IMR-90 (cell line): ENCODE measurements at regions not wholly inside any gene's neighbourhood (a gene's known extent, or its start where the extent isn't known, plus 50 kb on each side); places are given as distances from the start of the nearest gene placed in this dataset.
"Not testable (repeated sequence)": the region's sequence is repeated elsewhere in the genome, so short reads cannot be mapped to it uniquely, and the experiment has no call there.

Experiments used
- ATAC-seq: fragments of 200-7000 bp; cut with Tn5 transposase; 2 replicates; pipeline ENCODE4 v1.9.1; 2020; ENCODE audit warnings: low read depth, mild to moderate bottlenecking, moderate library complexity
- BruUV-seq: library from RNA; stranded (reverse); fragments of 400-500 nt; replicated peaks from 2 replicates; lab custom pipeline; 2021; lab: Mats Ljungman, UMichigan
- CTCF ChIA-PET: fragments of 300-600 bp; formaldehyde crosslinking; extraction: SDS; loops from one replicate; lab custom pipeline; 2021; ENCODE audit warnings: antibody characterized with exemption; lab: Yijun Ruan, JAX
- POLR2A ChIA-PET: fragments of 300-600 bp; sonication (Branson Sonifier 250); formaldehyde crosslinking; loops from one replicate; lab custom pipeline; 2022; ENCODE audit warnings: antibody characterized with exemption; ENCODE audit not compliant: unreplicated experiment; lab: Charles Lee
- DNase-seq: peaks from one replicate; pipeline ENCODE4 v3.0.0; 2013
- H2AFZ ChIP-seq: replicated peaks from 2 replicates; pipeline ENCODE3; 2013; ENCODE audit warnings: low read length, mild to moderate bottlenecking; ENCODE audit not compliant: poor library complexity
- H2AK5ac ChIP-seq: 2 replicates; pipeline ENCODE4 v1.6.1; 2013; ENCODE audit warnings: low read depth, low read length, inconsistent platforms
- H2AK9ac ChIP-seq: replicated peaks from 2 replicates; pipeline ENCODE3; 2013; ENCODE audit warnings: mild to moderate bottlenecking, low read depth, low read length, moderate library complexity; ENCODE audit not compliant: poor library complexity
- H2BK120ac ChIP-seq: 2 replicates; pipeline ENCODE4 v1.6.1; 2013; ENCODE audit warnings: low read depth, low read length, inconsistent platforms
- H2BK15ac ChIP-seq: 3 replicates; pipeline ENCODE4 v1.6.1; 2013; ENCODE audit warnings: low read depth, low read length, inconsistent platforms
- H2BK20ac ChIP-seq: 2 replicates; pipeline ENCODE4 v1.6.1; 2013; ENCODE audit warnings: low read depth, mild to moderate bottlenecking, inconsistent platforms, low read length, moderate library complexity
- H2BK5ac ChIP-seq: 2 replicates; pipeline ENCODE4 v1.6.1; 2013; ENCODE audit warnings: mild to moderate bottlenecking, low read depth, low read length, inconsistent platforms; ENCODE audit not compliant: poor library complexity, severe bottlenecking
- H3K14ac ChIP-seq: replicated peaks from 2 replicates; pipeline ENCODE4 v1.6.1; 2013; ENCODE audit warnings: low read depth, low read length, inconsistent platforms
- H3K18ac ChIP-seq: 2 replicates; pipeline ENCODE4 v1.6.1; 2013; ENCODE audit warnings: low read depth, low read length, control low read depth
- H3K23ac ChIP-seq: 2 replicates; pipeline ENCODE4 v1.6.1; 2013; ENCODE audit warnings: low read depth, low read length, inconsistent platforms
- H3K27ac ChIP-seq: 2 replicates; pipeline ENCODE4 v1.5.1; 2013; ENCODE audit warnings: mild to moderate bottlenecking, control low read depth, low read length; ENCODE audit not compliant: insufficient read depth
- H3K27me3 ChIP-seq: 2 replicates; pipeline ENCODE4 v1.6.1; 2013; ENCODE audit warnings: low read length; ENCODE audit not compliant: control insufficient read depth, insufficient read depth
- H3K36me3 ChIP-seq: 2 replicates; pipeline ENCODE4 v1.6.1; 2013; ENCODE audit warnings: low read length, mixed read lengths; ENCODE audit not compliant: control insufficient read depth, insufficient read depth
- H3K4ac ChIP-seq: 2 replicates; pipeline ENCODE4 v1.6.1; 2013; ENCODE audit warnings: low read depth, low read length, inconsistent platforms
- H3K4me1 ChIP-seq: 2 replicates; pipeline ENCODE4 v1.6.1; 2013; ENCODE audit warnings: low read length, mixed read lengths; ENCODE audit not compliant: control insufficient read depth, insufficient read depth
- H3K4me2 ChIP-seq: 2 replicates; pipeline ENCODE4 v1.6.1; 2013; ENCODE audit warnings: low read depth, mild to moderate bottlenecking, control low read depth, low read length, moderate library complexity
- H3K4me3 ChIP-seq: 2 replicates; pipeline ENCODE4 v1.5.1; 2013; ENCODE audit warnings: low read depth, mild to moderate bottlenecking, control low read depth, low read length, moderate library complexity; ENCODE audit not compliant: insufficient read depth
- H3K56ac ChIP-seq: 2 replicates; pipeline ENCODE4 v1.6.1; 2013; ENCODE audit warnings: low read length, inconsistent platforms; ENCODE audit not compliant: insufficient read depth; ENCODE audit errors: extremely low read depth
- H3K79me1 ChIP-seq, 2 experiments: 2 replicates each; pipeline ENCODE4 v1.6.1; 2013; ENCODE audit warnings: low read length in 2 of 2, inconsistent platforms in 1 of 2, low read depth in 1 of 2
- H3K9ac ChIP-seq: 2 replicates; pipeline ENCODE4 v1.6.1; 2013; ENCODE audit warnings: low read depth, low read length, control low read depth
- H3K9me1 ChIP-seq: 2 replicates; pipeline ENCODE4 v1.6.1; 2013; ENCODE audit warnings: low read length, inconsistent platforms; ENCODE audit not compliant: insufficient read depth
- H3K9me3 ChIP-seq: 2 replicates; pipeline ENCODE4 v1.6.1; 2013; ENCODE audit warnings: low read length; ENCODE audit not compliant: control insufficient read depth, insufficient read depth
- H4K20me1 ChIP-seq: 2 replicates; pipeline ENCODE4 v1.6.1; 2013; ENCODE audit warnings: low read length, inconsistent platforms; ENCODE audit not compliant: insufficient read depth
- H4K5ac ChIP-seq: 2 replicates; pipeline ENCODE4 v1.6.1; 2013; ENCODE audit warnings: mild to moderate bottlenecking, low read depth, low read length, control low read depth
- H4K8ac ChIP-seq, 2 experiments: 2 replicates each; pipeline ENCODE4 v1.6.1; 2013; ENCODE audit warnings: low read depth in 2 of 2, low read length in 2 of 2, control low read depth in 1 of 2, inconsistent platforms in 1 of 2
- H4K91ac ChIP-seq: 2 replicates; pipeline ENCODE4 v1.6.1; 2013; ENCODE audit warnings: low read depth, low read length, inconsistent platforms; ENCODE audit not compliant: insufficient read depth
- WGBS, 2 experiments: methylation state at CpG; one replicate each; pipeline versions ENCODE4 v1.1.5 to v1.1.7; 2013; ENCODE audit warnings: missing lambda C conversion rate in 2 of 2; ENCODE audit not compliant: insufficient read length in 1 of 2; ENCODE audit errors: extremely low coverage in 2 of 2; 5-methylcytosine and 5-hydroxymethylcytosine counted together
- dilution Hi-C: fragments of 300-500 bp; cut with HindIII; formaldehyde crosslinking; loops from one replicate; pipeline ENCODE4 v1.14.3; 2018; ENCODE audit warnings: low sequenced_read_pairs; ENCODE audit not compliant: unreplicated experiment
- in situ Hi-C: fragments of 300-500 bp; cut with MboI; formaldehyde crosslinking; loops from 3 replicates; pipeline ENCODE4 v1.14.3; 2019; ENCODE audit warnings: low sequenced_read_pairs, inconsistent platforms, mixed read lengths
- intact Hi-C: fragments of 100-400 bp; cut with micrococcal nuclease; formaldehyde crosslinking; loops from 2 replicates; pipeline ENCODE4 v1.10.0; 2022

- H4K8ac ChIP-seq, CTCF ChIA-PET, H2BK5ac ChIP-seq, H3K4me2 ChIP-seq, H4K91ac ChIP-seq, ATAC-seq, in situ Hi-C loops, H2AK9ac ChIP-seq, H3K36me3 ChIP-seq, H3K4ac ChIP-seq, H4K20me1 ChIP-seq, intact Hi-C loops, H3K27me3 ChIP-seq, DNase-seq, H2BK15ac ChIP-seq, H3K4me1 ChIP-seq, BruUV-seq, dilution Hi-C loops, H3K9me3 ChIP-seq, H3K27ac ChIP-seq, H3K79me1 ChIP-seq, H3K56ac ChIP-seq, H3K18ac ChIP-seq, H3K23ac ChIP-seq, H3K9ac ChIP-seq, POLR2A ChIA-PET, H3K9me1 ChIP-seq, H2BK120ac ChIP-seq, H2BK20ac ChIP-seq, H3K4me3 ChIP-seq, H2AK5ac ChIP-seq, H4K5ac ChIP-seq, H2AFZ ChIP-seq, H3K14ac ChIP-seq: not testable (repeated sequence)
- no CpG with 5 or more reads among the region's 4 CpGs for WGBS, 2 experiments
Measured at GRCh38 chr9:38993690-38994089, 273.8 kb upstream of the FAM240B start.

DNA sequence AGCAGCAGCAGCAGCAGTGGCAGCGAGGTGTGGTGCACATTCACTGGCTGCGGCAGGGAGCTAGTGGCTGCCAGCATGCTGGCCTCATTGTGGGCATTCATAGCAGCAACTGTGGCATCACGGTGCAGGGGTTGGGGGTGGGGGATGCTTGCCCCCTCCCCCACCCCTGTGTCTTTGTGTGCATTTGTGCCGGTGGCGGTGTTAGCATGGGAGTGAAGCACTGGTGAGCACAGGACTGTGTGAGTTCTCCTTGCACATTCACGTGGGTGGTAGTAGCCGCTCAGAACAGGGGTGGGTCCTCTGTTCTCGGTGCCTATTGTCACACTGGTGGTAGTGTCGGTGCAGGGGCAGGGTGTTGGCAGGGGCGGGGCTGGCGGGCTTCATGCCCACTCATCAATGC, 273.2 kb upstream of the FAM240B start:
- ATAC-seq, H4K5ac ChIP-seq, H2BK15ac ChIP-seq, H3K18ac ChIP-seq, H2BK120ac ChIP-seq, CTCF ChIA-PET, H2AK5ac ChIP-seq, H4K91ac ChIP-seq, H3K9me1 ChIP-seq, H2AFZ ChIP-seq, DNase-seq, H2BK20ac ChIP-seq, H2BK5ac ChIP-seq, H3K27me3 ChIP-seq, H4K20me1 ChIP-seq, H3K9ac ChIP-seq, H3K4me2 ChIP-seq, intact Hi-C loops, H2AK9ac ChIP-seq, POLR2A ChIA-PET, H3K9me3 ChIP-seq, H3K4me1 ChIP-seq, H4K8ac ChIP-seq, H3K36me3 ChIP-seq, BruUV-seq, H3K79me1 ChIP-seq, in situ Hi-C loops, H3K27ac ChIP-seq, H3K4me3 ChIP-seq, dilution Hi-C loops, H3K56ac ChIP-seq, H3K23ac ChIP-seq, H3K14ac ChIP-seq, H3K4ac ChIP-seq: not testable (repeated sequence)
- 20% methylated on average over 1 of the region's 11 CpGs; no CpG with 5 or more reads in 1 of the 2 experiments for WGBS, 2 experiments
